HEK293 (cell line): ENCODE measurements at regions not wholly inside any gene's neighbourhood (a gene's known extent, or its start where the extent isn't known, plus 50 kb on each side); places are given as distances from the start of the nearest gene placed in this dataset.

ENCODE experiments used
- CTCF ChIA-PET: fragments of 350-600 bp; formaldehyde crosslinking; extraction: SDS; loops from one replicate; lab custom pipeline; 2021; ENCODE audit warnings: antibody characterized with exemption; lab: Yijun Ruan, JAX
- POLR2A ChIA-PET: fragments of 300-600 bp; formaldehyde crosslinking; extraction: SDS; loops from one replicate; lab custom pipeline; 2020; ENCODE audit warnings: antibody characterized with exemption, inconsistent platforms; lab: Yijun Ruan, JAX
- H3K27ac ChIP-seq: fragments of 200-500 bp; sonication (Bioruptor generic); 2 replicates; pipeline ENCODE4 v1.5.1; 2014; ENCODE audit warnings: low read depth, low read length, control low read depth, inconsistent platforms; ENCODE audit errors: extremely low read depth
- H3K36me3 ChIP-seq, 2 experiments: fragments of 200-500 bp in 1 of 2; sonication (Bioruptor generic) in 1 of 2; 1 replicate in 1 of 2; 2 replicates in 1 of 2; pipeline ENCODE4 v1.5.1; 2014 to 2017; ENCODE audit warnings: inconsistent platforms in 2 of 2, low read length in 2 of 2; ENCODE audit not compliant: control insufficient read depth in 2 of 2, insufficient read depth in 1 of 2
- H3K4me1 ChIP-seq: fragments of 200-500 bp; sonication (Bioruptor generic); 2 replicates; pipeline ENCODE4 v1.5.1; 2014; ENCODE audit warnings: mild to moderate bottlenecking, low read length, inconsistent platforms; ENCODE audit not compliant: control insufficient read depth, insufficient read depth
- H3K4me3 ChIP-seq: 2 replicates; pipeline ENCODE4 v1.5.1; 2011; ENCODE audit warnings: low read depth, mild to moderate bottlenecking, control low read depth, low read length, moderate library complexity
- H3K9me3 ChIP-seq: fragments of 200-500 bp; sonication (Bioruptor generic); 2 replicates; pipeline ENCODE4 v1.5.1; 2014; ENCODE audit warnings: low read depth, low read length, inconsistent platforms; ENCODE audit not compliant: control insufficient read depth, insufficient read depth
- HOXC10 ChIP-seq: sonication (generic); formaldehyde crosslinking; IDR thresholded peaks from 2 replicates; pipeline ENCODE4 v1.8.1; 2023; ENCODE audit warnings: mild to moderate bottlenecking, missing genetic modification reagents
- MYNN ChIP-seq: fragments of 450-650 bp; formaldehyde crosslinking; IDR thresholded peaks from 2 replicates; pipeline ENCODE4 v1.5.1; 2016; ENCODE audit warnings: missing biosample characterization, missing genetic modification characterization, borderline replicate concordance
- OVOL3 ChIP-seq: fragments of 450-650 bp; formaldehyde crosslinking; IDR thresholded peaks from 2 replicates; pipeline ENCODE4 v1.5.1; 2016; ENCODE audit warnings: missing biosample characterization, missing genetic modification characterization
- SCRT1 ChIP-seq: fragments of 450-650 bp; formaldehyde crosslinking; IDR thresholded peaks from 2 replicates; pipeline ENCODE4 v1.5.1; 2016; ENCODE audit warnings: missing biosample characterization, missing genetic modification characterization, borderline replicate concordance
- SP7 ChIP-seq: fragments of 450-650 bp; formaldehyde crosslinking; IDR thresholded peaks from 2 replicates; pipeline ENCODE4 v1.5.1; 2016; ENCODE audit warnings: missing biosample characterization, missing genetic modification characterization
- YY1 ChIP-seq: fragments of 450-650 bp; formaldehyde crosslinking; IDR thresholded peaks from 2 replicates; pipeline ENCODE4 v1.5.1; 2018; ENCODE audit warnings: missing biosample characterization, missing genetic modification characterization
- ZBTB8A ChIP-seq: fragments of 450-650 bp; formaldehyde crosslinking; IDR thresholded peaks from 2 replicates; pipeline ENCODE4 v1.5.1; 2016; ENCODE audit warnings: missing biosample characterization, missing genetic modification characterization
- ZIC2 ChIP-seq: fragments of 450-650 bp; formaldehyde crosslinking; IDR thresholded peaks from 2 replicates; pipeline ENCODE4 v1.5.1; 2016; ENCODE audit warnings: missing biosample characterization, missing genetic modification characterization
- ZNF114 ChIP-seq: fragments of 450-650 bp; formaldehyde crosslinking; IDR thresholded peaks from 2 replicates; pipeline ENCODE4 v1.5.0; 2017; ENCODE audit warnings: missing biosample characterization, missing genetic modification characterization
- ZNF146 ChIP-seq: fragments of 450-650 bp; formaldehyde crosslinking; IDR thresholded peaks from 2 replicates; pipeline ENCODE4 v1.5.1; 2016; ENCODE audit warnings: missing biosample characterization, missing genetic modification characterization
- ZNF155 ChIP-seq: fragments of 450-650 bp; formaldehyde crosslinking; IDR thresholded peaks from 2 replicates; pipeline ENCODE4 v1.5.1; 2016; ENCODE audit warnings: missing biosample characterization, missing genetic modification characterization
- ZNF211 ChIP-seq: fragments of 450-650 bp; formaldehyde crosslinking; IDR thresholded peaks from 2 replicates; pipeline ENCODE4 v1.5.1; 2016; ENCODE audit warnings: low read depth, missing biosample characterization, missing genetic modification characterization
- ZNF24 ChIP-seq: fragments of 450-650 bp; formaldehyde crosslinking; IDR thresholded peaks from 2 replicates; pipeline ENCODE4 v1.5.1; 2016; ENCODE audit warnings: missing biosample characterization, missing genetic modification characterization
- ZNF274 ChIP-seq, 2 experiments: fragments of 200-500 bp in 1 of 2; fragments of 450-650 bp in 1 of 2; sonication (Bioruptor generic) in 1 of 2; formaldehyde crosslinking in 1 of 2; IDR thresholded peaks; 2 replicates each; pipeline versions ENCODE4 v1.5.1 to v1.6.1; 2014 to 2016; ENCODE audit warnings: borderline replicate concordance in 1 of 2, inconsistent platforms in 1 of 2, low read length in 1 of 2, missing biosample characterization in 1 of 2, missing genetic modification characterization in 1 of 2
- ZNF354C ChIP-seq: fragments of 450-650 bp; formaldehyde crosslinking; IDR thresholded peaks from 2 replicates; pipeline ENCODE4 v1.5.1; 2016; ENCODE audit warnings: missing biosample characterization, missing genetic modification characterization, low read depth, borderline replicate concordance
- ZNF391 ChIP-seq: fragments of 450-650 bp; formaldehyde crosslinking; IDR thresholded peaks from 2 replicates; pipeline ENCODE4 v1.5.1; 2016; ENCODE audit warnings: low read depth, missing biosample characterization, missing genetic modification characterization, borderline replicate concordance
- ZNF426 ChIP-seq: fragments of 450-650 bp; formaldehyde crosslinking; IDR thresholded peaks from 2 replicates; pipeline ENCODE4 v1.5.1; 2017; ENCODE audit warnings: missing biosample characterization, missing genetic modification characterization, mild to moderate bottlenecking, inconsistent platforms, moderate library complexity
- ZNF544 ChIP-seq: fragments of 450-650 bp; formaldehyde crosslinking; IDR thresholded peaks from 2 replicates; pipeline ENCODE4 v1.5.0; 2017; ENCODE audit warnings: missing biosample characterization, missing genetic modification characterization
- ZNF561 ChIP-seq: fragments of 450-650 bp; IDR thresholded peaks from 2 replicates; pipeline ENCODE4 v1.5.1; 2018; ENCODE audit warnings: missing biosample characterization, missing genetic modification characterization, borderline replicate concordance
- ZNF837 ChIP-seq: fragments of 450-650 bp; formaldehyde crosslinking; IDR thresholded peaks from 2 replicates; pipeline ENCODE4 v1.5.1; 2016; ENCODE audit warnings: missing biosample characterization, missing genetic modification characterization
- ZSCAN23 ChIP-seq: fragments of 450-650 bp; formaldehyde crosslinking; IDR thresholded peaks from 2 replicates; pipeline ENCODE4 v1.5.1; 2016; ENCODE audit warnings: missing biosample characterization, missing genetic modification characterization
- TF ChIP-seq, protein P1 (sequence below): fragments of 450-650 bp; formaldehyde crosslinking; IDR thresholded peaks from 2 replicates; pipeline ENCODE4 v1.5.1; 2016; ENCODE audit warnings: missing biosample characterization, missing genetic modification characterization
- TF ChIP-seq, protein P2 (sequence below): IDR thresholded peaks from 2 replicates; pipeline ENCODE4 v1.6.1; 2011; ENCODE audit warnings: mild to moderate bottlenecking, low read depth, low read length, borderline replicate concordance
- TF ChIP-seq, protein P3 (sequence below): fragments of 450-650 bp; formaldehyde crosslinking; IDR thresholded peaks from 2 replicates; pipeline ENCODE4 v1.5.1; 2017; ENCODE audit warnings: missing biosample characterization, missing genetic modification characterization
- TF ChIP-seq, protein P4 (sequence below): fragments of 450-650 bp; formaldehyde crosslinking; IDR thresholded peaks from 2 replicates; pipeline ENCODE4 v1.5.0; 2017; ENCODE audit warnings: missing biosample characterization, missing genetic modification characterization, borderline replicate concordance

DNA sequence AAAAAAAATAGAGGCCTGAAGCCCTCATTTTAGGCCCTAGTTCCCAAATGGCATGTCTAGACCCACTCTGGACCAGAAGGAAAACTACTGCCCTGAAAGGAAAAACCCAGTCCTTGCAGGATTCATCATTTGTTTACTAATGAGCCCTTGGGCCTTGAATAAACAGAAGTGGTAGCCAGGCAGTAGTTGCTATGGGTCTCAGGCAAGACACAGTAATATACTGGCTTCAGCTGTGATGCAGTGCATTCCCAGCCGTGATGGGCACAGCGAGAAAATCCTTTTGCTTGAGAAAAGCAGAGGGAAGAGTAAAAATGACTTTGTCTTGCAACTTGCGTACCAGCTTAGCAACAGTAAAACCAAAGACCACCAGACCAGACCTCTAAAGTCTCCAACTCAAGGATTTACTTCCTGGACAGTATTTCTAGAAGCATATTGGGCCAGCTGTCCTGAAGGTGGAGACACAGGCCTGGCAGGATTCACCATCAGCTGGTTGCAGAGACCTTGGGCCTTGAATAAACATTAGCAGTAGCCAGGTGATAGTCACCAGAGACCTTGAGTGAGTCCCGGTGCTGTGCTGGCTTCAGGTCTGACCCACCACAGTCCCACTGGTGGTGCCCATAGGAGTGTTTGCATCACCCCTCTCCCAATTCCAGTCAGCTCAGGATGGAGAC is 208.3 kb upstream of the SLITRK3 start:
- no peak for TF ChIP-seq ZBTB8A (tag by site-specific recombination)
- TF ChIP-seq YY1 (tag by site-specific recombination): no peak
- TF ChIP-seq, protein P1, sequence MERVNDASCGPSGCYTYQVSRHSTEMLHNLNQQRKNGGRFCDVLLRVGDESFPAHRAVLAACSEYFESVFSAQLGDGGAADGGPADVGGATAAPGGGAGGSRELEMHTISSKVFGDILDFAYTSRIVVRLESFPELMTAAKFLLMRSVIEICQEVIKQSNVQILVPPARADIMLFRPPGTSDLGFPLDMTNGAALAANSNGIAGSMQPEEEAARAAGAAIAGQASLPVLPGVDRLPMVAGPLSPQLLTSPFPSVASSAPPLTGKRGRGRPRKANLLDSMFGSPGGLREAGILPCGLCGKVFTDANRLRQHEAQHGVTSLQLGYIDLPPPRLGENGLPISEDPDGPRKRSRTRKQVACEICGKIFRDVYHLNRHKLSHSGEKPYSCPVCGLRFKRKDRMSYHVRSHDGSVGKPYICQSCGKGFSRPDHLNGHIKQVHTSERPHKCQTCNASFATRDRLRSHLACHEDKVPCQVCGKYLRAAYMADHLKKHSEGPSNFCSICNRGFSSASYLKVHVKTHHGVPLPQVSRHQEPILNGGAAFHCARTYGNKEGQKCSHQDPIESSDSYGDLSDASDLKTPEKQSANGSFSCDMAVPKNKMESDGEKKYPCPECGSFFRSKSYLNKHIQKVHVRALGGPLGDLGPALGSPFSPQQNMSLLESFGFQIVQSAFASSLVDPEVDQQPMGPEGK (tag by site-specific recombination): no peak
- TF ChIP-seq ZNF114 (tag by site-specific recombination): no peak
- TF ChIP-seq ZNF354C (tag by site-specific recombination): no peak
- no peak for TF ChIP-seq ZSCAN23 (tag by site-specific recombination)
- no peak for TF ChIP-seq ZNF837 (tag by site-specific recombination)
- TF ChIP-seq HOXC10 (CRISPR knock-in tag): no peak
- TF ChIP-seq ZIC2 (tag by site-specific recombination): no peak
- TF ChIP-seq, protein P2, sequence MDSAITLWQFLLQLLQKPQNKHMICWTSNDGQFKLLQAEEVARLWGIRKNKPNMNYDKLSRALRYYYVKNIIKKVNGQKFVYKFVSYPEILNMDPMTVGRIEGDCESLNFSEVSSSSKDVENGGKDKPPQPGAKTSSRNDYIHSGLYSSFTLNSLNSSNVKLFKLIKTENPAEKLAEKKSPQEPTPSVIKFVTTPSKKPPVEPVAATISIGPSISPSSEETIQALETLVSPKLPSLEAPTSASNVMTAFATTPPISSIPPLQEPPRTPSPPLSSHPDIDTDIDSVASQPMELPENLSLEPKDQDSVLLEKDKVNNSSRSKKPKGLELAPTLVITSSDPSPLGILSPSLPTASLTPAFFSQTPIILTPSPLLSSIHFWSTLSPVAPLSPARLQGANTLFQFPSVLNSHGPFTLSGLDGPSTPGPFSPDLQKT: no peak
- TF ChIP-seq ZNF426 (tag by site-specific recombination): no peak
- no peak for TF ChIP-seq ZNF391 (tag by site-specific recombination)
- TF ChIP-seq OVOL3 (tag by site-specific recombination): no peak
- no peak for TF ChIP-seq ZNF146 (tag by site-specific recombination)
- TF ChIP-seq ZNF24: no peak
- no peak for TF ChIP-seq ZNF274 (IDR thresholded peaks at IDR 0.05; ENCODE audit: low read length)
- no peak for TF ChIP-seq ZNF274 (tag by site-specific recombination; IDR thresholded peaks at IDR 0.05; ENCODE audit: borderline replicate concordance)
- H3K4me3 ChIP-seq: no peak overlapping the region
- H3K27ac ChIP-seq: no peak overlapping the region
- no peaks in the 10 kb centered on the region for H3K36me3 ChIP-seq
- POLR2A ChIA-PET: no interaction called here
- H3K4me1 ChIP-seq: no peaks in the 10 kb centered on the region
- no peaks in the 10 kb centered on the region for H3K9me3 ChIP-seq
- CTCF ChIA-PET: no interaction called here

DNA sequence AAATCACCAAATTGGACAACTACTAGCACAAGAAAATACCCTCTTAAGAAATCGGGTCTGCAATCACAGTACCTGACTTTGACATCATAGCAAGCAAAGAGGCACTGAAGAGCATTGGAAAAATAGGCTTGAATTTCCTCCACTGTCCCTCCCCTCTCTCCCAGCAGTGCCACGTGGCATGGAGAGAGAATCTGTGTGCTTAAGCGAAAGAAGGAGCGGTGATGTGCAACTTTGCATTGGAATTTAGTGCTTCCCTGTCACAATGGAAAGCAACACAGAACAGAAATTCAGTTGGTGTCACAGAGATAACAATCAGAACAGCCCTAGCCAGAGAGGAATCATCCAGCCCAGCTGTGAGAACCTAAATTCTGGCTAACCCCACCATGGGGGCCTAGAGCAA is 207.5 kb upstream of the SLITRK3 start:
- Histone ChIP-seq H3K36me3 (no peaks in the 10 kb centered on the region), H3K27ac (no peak overlapping the region), H3K4me1 (no peaks in the 10 kb centered on the region), H3K9me3 (no peaks in the 10 kb centered on the region), H3K4me3 (no peak overlapping the region)
- ChIA-PET CTCF (no interaction called here), POLR2A (no interaction called here)
- TF ChIP-seq, protein P3, sequence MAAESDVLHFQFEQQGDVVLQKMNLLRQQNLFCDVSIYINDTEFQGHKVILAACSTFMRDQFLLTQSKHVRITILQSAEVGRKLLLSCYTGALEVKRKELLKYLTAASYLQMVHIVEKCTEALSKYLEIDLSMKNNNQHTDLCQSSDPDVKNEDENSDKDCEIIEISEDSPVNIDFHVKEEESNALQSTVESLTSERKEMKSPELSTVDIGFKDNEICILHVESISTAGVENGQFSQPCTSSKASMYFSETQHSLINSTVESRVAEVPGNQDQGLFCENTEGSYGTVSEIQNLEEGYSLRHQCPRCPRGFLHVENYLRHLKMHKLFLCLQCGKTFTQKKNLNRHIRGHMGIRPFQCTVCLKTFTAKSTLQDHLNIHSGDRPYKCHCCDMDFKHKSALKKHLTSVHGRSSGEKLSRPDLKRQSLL: no peak
- no peak for TF ChIP-seq SP7 (tag by site-specific recombination)
- TF ChIP-seq ZNF354C (tag by site-specific recombination): no peak
- no peak for TF ChIP-seq HOXC10 (CRISPR knock-in tag)
- TF ChIP-seq, protein P4, sequence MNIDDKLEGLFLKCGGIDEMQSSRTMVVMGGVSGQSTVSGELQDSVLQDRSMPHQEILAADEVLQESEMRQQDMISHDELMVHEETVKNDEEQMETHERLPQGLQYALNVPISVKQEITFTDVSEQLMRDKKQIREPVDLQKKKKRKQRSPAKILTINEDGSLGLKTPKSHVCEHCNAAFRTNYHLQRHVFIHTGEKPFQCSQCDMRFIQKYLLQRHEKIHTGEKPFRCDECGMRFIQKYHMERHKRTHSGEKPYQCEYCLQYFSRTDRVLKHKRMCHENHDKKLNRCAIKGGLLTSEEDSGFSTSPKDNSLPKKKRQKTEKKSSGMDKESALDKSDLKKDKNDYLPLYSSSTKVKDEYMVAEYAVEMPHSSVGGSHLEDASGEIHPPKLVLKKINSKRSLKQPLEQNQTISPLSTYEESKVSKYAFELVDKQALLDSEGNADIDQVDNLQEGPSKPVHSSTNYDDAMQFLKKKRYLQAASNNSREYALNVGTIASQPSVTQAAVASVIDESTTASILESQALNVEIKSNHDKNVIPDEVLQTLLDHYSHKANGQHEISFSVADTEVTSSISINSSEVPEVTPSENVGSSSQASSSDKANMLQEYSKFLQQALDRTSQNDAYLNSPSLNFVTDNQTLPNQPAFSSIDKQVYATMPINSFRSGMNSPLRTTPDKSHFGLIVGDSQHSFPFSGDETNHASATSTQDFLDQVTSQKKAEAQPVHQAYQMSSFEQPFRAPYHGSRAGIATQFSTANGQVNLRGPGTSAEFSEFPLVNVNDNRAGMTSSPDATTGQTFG (tag by site-specific recombination): no peak
- TF ChIP-seq ZNF544 (tag by site-specific recombination): no peak
- no peak for TF ChIP-seq ZNF155 (tag by site-specific recombination)
- TF ChIP-seq ZNF211 (tag by site-specific recombination): no peak
- no peak for TF ChIP-seq ZNF561 (tag by site-specific recombination)
- no peak for TF ChIP-seq MYNN (tag by site-specific recombination)
- TF ChIP-seq SCRT1 (tag by site-specific recombination): no peak
